Ascending aorta (tissue), 2 donors: ENCODE measurements at regions not wholly inside any gene's neighbourhood (a gene's known extent, or its start where the extent isn't known, plus 50 kb on each side); places are given as distances from the start of the nearest gene placed in this dataset.

Experiments
- DNase-seq, 2 donors: peaks; one replicate each; pipeline ENCODE4 v3.0.0-alpha.2; 2019; ENCODE audit warnings: low spot score in 2 of 2
- H3K27ac ChIP-seq, 2 donors: fragments of 200-600 bp; sonication (generic); one replicate each; pipeline ENCODE4 v1.5.1; 2016 to 2017; ENCODE audit warnings: mild to moderate bottlenecking in 1 of 2
- H3K27me3 ChIP-seq: fragments of 200-600 bp; sonication (generic); one replicate; pipeline ENCODE4 v1.5.1; 2017
- H3K36me3 ChIP-seq, 2 donors: fragments of 200-600 bp; sonication (generic); one replicate each; pipeline ENCODE4 v1.5.1; 2016
- H3K4me1 ChIP-seq, 2 donors: fragments of 200-600 bp; sonication (generic); one replicate each; pipeline ENCODE4 v1.5.1; 2016 to 2017; ENCODE audit warnings: mild to moderate bottlenecking in 1 of 2
- H3K4me3 ChIP-seq, 2 donors: fragments of 200-600 bp; sonication (generic); one replicate each; pipeline ENCODE4 v1.5.1; 2016 to 2017; ENCODE audit warnings: mild to moderate bottlenecking in 1 of 2
- H3K9me3 ChIP-seq, 2 donors: fragments of 200-600 bp; sonication (generic); one replicate each; pipeline ENCODE4 v1.5.1; 2016
- CTCF ChIP-seq, 3 experiments: fragments of 200-600 bp in 2 of 3; fragments of 450-650 bp in 1 of 3; sonication (generic) in 2 of 3; IDR thresholded peaks; one replicate each; pipeline ENCODE4 v1.5.1; 2016 to 2019; ENCODE audit warnings: antibody characterized with exemption in 3 of 3, mild to moderate bottlenecking in 1 of 3, moderate library complexity in 1 of 3
- intact Hi-C: fragments of 100-400 bp; cut with DNase I; formaldehyde crosslinking; loops from one replicate; pipeline ENCODE4 v1.15.1; 2023

- Histone ChIP-seq H3K36me3 (no peaks in the 10 kb centered on the region), H3K27ac (no peak overlapping the region), H3K4me1 (no peaks in the 10 kb centered on the region), H3K4me3 (no peak overlapping the region), H3K27me3 (no peaks in the 10 kb centered on the region), H3K9me3 (no peaks in the 10 kb centered on the region)
- no peak for DNase-seq
- no peak for TF ChIP-seq CTCF (IDR thresholded peaks at IDR 0.05)
- intact Hi-C loops = no loop called here
Measured at GRCh38 chr10:61244261-61244775, 208.9 kb downstream of the TMEM26 start.

- no peak for DNase-seq
- Histone ChIP-seq H3K36me3 (no peaks in the 10 kb centered on the region), H3K27ac (no peak overlapping the region), H3K27me3 (no peaks in the 10 kb centered on the region), H3K4me1 (no peaks in the 10 kb centered on the region), H3K4me3 (no peak overlapping the region), H3K9me3 (peaks cover 0 to 6% of the 10 kb centered on the region in 2 donors)
- TF ChIP-seq CTCF (IDR thresholded peaks at IDR 0.05) = no peak
- intact Hi-C loops = no loop called here
Measured at GRCh38 chr10:61232780-61233179, 220.4 kb downstream of the TMEM26 start.

GRCh38 chr10:61225939-61226338 is 227.2 kb downstream of the TMEM26 start:
- intact Hi-C loops = no loop called here
- TF ChIP-seq CTCF (IDR thresholded peaks at IDR 0.05) = no peak
- no peak for DNase-seq

GRCh38 chr10:61223576-61223975 is 229.6 kb downstream of the TMEM26 start:
- H3K9me3 ChIP-seq = peaks cover 5 to 22% of the 10 kb centered on the region in 2 donors
- H3K27me3 ChIP-seq = no peaks in the 10 kb centered on the region
- H3K4me3 ChIP-seq = no peak overlapping the region
- no peaks in the 10 kb centered on the region for H3K4me1 ChIP-seq
- no peak for DNase-seq
- H3K36me3 ChIP-seq = no peaks in the 10 kb centered on the region
- H3K27ac ChIP-seq = no peak overlapping the region
- intact Hi-C loops = no loop called here
- no peak for TF ChIP-seq CTCF (IDR thresholded peaks at IDR 0.05)

More at GRCh38 chr10:61225939-61226338, 227.2 kb downstream of the TMEM26 start:
- Histone ChIP-seq H3K9me3 (peaks cover 5 to 22% of the 10 kb centered on the region in 2 donors), H3K36me3 (no peaks in the 10 kb centered on the region), H3K27ac (no peak overlapping the region), H3K4me1 (no peaks in the 10 kb centered on the region), H3K27me3 (no peaks in the 10 kb centered on the region), H3K4me3 (no peak overlapping the region)

GRCh38 chr10:61219696-61220095 is 233.5 kb downstream of the TMEM26 start:
- no peak overlapping the region for H3K27ac ChIP-seq
- H3K4me3 ChIP-seq = no peak overlapping the region
- no peak for DNase-seq
- no peaks in the 10 kb centered on the region for H3K27me3 ChIP-seq
- intact Hi-C loops = no loop called here
- TF ChIP-seq CTCF (IDR thresholded peaks at IDR 0.05) = no peak
- no peaks in the 10 kb centered on the region for H3K4me1 ChIP-seq
- H3K9me3 ChIP-seq = peaks cover 0 to 1% of the 10 kb centered on the region in 2 donors
- H3K36me3 ChIP-seq = no peaks in the 10 kb centered on the region
